ENCODE measurements at regions not wholly inside any gene's neighbourhood (a gene's known extent, or its start where the extent isn't known, plus 50 kb on each side); places are given as distances from the start of the nearest gene placed in this dataset.

DNA sequence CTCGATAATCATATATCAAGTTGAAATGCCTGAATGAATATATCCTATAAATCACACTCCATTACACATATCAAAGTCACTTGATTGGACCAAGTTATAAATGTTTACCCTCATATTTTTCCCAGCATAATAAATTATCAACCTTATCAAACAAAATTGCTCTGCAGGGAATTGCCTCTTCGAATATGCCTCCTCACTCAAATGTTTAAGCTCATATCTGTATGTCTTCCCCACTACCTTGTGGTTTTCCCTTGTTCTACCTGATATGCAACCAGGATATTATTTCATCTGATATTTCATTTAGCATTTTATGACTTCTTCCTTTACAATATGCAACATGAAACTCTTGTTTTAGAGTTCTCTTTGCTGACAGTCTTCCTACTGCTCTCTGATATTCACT is 226.4 kb downstream of the RASSF9 start:
- H2AFZ ChIP-seq (ENCODE audit: low read depth, low read length), result no peak overlapping the region
- no peak overlapping the region for H3K9ac ChIP-seq (ENCODE audit: low read length)
- H3K4me2 ChIP-seq (ENCODE audit: low read length), result no peak overlapping the region
- no peaks in the 10 kb centered on the region for H3K36me3 ChIP-seq (replicated peaks; ENCODE audit: low read depth, low read length)
- no peaks in the 10 kb centered on the region for H4K20me1 ChIP-seq (ENCODE audit: insufficient read depth, low read length)
- H3K27ac ChIP-seq (ENCODE audit: low read length), result no peak overlapping the region
- no peak for TF ChIP-seq EZH2phosphoT487 (IDR thresholded peaks at IDR 0.05; ENCODE audit: low read depth)
- TF ChIP-seq, protein P1, sequence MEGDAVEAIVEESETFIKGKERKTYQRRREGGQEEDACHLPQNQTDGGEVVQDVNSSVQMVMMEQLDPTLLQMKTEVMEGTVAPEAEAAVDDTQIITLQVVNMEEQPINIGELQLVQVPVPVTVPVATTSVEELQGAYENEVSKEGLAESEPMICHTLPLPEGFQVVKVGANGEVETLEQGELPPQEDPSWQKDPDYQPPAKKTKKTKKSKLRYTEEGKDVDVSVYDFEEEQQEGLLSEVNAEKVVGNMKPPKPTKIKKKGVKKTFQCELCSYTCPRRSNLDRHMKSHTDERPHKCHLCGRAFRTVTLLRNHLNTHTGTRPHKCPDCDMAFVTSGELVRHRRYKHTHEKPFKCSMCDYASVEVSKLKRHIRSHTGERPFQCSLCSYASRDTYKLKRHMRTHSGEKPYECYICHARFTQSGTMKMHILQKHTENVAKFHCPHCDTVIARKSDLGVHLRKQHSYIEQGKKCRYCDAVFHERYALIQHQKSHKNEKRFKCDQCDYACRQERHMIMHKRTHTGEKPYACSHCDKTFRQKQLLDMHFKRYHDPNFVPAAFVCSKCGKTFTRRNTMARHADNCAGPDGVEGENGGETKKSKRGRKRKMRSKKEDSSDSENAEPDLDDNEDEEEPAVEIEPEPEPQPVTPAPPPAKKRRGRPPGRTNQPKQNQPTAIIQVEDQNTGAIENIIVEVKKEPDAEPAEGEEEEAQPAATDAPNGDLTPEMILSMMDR (IDR thresholded peaks at IDR 0.05; ENCODE audit: low read depth, low read length), result no peak
- no peaks in the 10 kb centered on the region for H3K79me2 ChIP-seq (ENCODE audit: low read length)
- H3K4me1 ChIP-seq (ENCODE audit: low read length), result no peaks in the 10 kb centered on the region
- H3K4me3 ChIP-seq (ENCODE audit: low read length), result no peak overlapping the region
- no peaks in the 10 kb centered on the region for H3K27me3 ChIP-seq (ENCODE audit: low read depth, low read length)
- H3K9me3 ChIP-seq (ENCODE audit: insufficient read depth, low read length), result no peaks in the 10 kb centered on the region

DNA sequence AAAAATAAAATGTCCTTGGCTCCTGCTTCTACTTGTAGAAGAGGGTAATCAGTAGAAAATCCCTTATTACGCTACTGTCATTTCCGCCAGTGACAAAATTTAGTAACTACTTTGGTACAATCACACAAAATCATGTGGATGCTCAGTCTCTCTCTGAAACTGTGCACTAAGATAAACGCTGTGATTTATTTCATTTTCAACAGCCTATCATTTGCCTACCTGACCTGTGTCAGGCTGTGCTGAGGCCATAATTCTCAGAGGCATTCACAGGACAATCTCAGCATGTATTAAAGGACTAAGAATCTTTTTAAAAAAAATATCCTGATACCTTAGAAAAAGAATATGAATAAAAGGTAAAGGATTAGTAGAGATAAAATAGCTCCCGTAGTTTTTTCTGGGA is 226.0 kb downstream of the RASSF9 start:
- no peak overlapping the region for H3K4me3 ChIP-seq (ENCODE audit: low read length)
- TF ChIP-seq, protein P1 (IDR thresholded peaks at IDR 0.05; ENCODE audit: low read depth, low read length), result no peak
- no peak for TF ChIP-seq EZH2phosphoT487 (IDR thresholded peaks at IDR 0.05; ENCODE audit: low read depth)
- H3K4me2 ChIP-seq (ENCODE audit: low read length), result no peak overlapping the region
- H3K27ac ChIP-seq (ENCODE audit: low read length), result no peak overlapping the region
- no peaks in the 10 kb centered on the region for H4K20me1 ChIP-seq (ENCODE audit: insufficient read depth, low read length)
- no peaks in the 10 kb centered on the region for H3K9me3 ChIP-seq (ENCODE audit: insufficient read depth, low read length)
- no peaks in the 10 kb centered on the region for H3K27me3 ChIP-seq (ENCODE audit: low read depth, low read length)
- H3K36me3 ChIP-seq (replicated peaks; ENCODE audit: low read depth, low read length), result no peaks in the 10 kb centered on the region
- no peak overlapping the region for H2AFZ ChIP-seq (ENCODE audit: low read depth, low read length)
- no peaks in the 10 kb centered on the region for H3K79me2 ChIP-seq (ENCODE audit: low read length)
- H3K9ac ChIP-seq (ENCODE audit: low read length), result no peak overlapping the region
- no peaks in the 10 kb centered on the region for H3K4me1 ChIP-seq (ENCODE audit: low read length)

DNA sequence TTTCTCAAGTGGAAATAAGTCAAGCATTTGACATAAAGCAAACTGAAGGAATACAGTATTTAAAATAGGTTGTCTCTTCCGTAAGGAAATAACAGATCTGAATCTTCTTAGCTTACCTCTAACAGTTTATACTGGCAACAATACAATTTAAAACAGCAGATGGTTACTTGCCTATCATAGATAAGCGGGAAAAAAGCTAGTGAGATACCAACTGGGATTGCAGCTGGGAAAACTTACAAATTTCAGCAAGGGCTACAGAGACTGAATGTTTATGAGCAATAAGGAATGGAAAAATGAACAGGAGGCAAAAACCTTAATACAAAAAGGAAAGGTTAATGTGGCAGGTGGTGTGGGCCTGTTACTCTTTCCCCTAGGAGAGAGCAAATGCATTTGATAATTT is 220.0 kb downstream of the RASSF9 start:
- no peak overlapping the region for H3K27ac ChIP-seq (ENCODE audit: low read length)
- H4K20me1 ChIP-seq (ENCODE audit: insufficient read depth, low read length), result no peaks in the 10 kb centered on the region
- no peak overlapping the region for H3K9ac ChIP-seq (ENCODE audit: low read length)
- no peak overlapping the region for H3K4me3 ChIP-seq (ENCODE audit: low read length)
- H2AFZ ChIP-seq (ENCODE audit: low read depth, low read length), result no peak overlapping the region
- no peaks in the 10 kb centered on the region for H3K27me3 ChIP-seq (ENCODE audit: low read depth, low read length)
- H3K36me3 ChIP-seq (replicated peaks; ENCODE audit: low read depth, low read length), result no peaks in the 10 kb centered on the region
- TF ChIP-seq, protein P1 (IDR thresholded peaks at IDR 0.05; ENCODE audit: low read depth, low read length), result no peak
- no peak for TF ChIP-seq EZH2phosphoT487 (IDR thresholded peaks at IDR 0.05; ENCODE audit: low read depth)
- no peaks in the 10 kb centered on the region for H3K9me3 ChIP-seq (ENCODE audit: insufficient read depth, low read length)
- H3K79me2 ChIP-seq (ENCODE audit: low read length), result no peaks in the 10 kb centered on the region
- H3K4me1 ChIP-seq (ENCODE audit: low read length), result no peaks in the 10 kb centered on the region
- H3K4me2 ChIP-seq (ENCODE audit: low read length), result no peak overlapping the region

DNA sequence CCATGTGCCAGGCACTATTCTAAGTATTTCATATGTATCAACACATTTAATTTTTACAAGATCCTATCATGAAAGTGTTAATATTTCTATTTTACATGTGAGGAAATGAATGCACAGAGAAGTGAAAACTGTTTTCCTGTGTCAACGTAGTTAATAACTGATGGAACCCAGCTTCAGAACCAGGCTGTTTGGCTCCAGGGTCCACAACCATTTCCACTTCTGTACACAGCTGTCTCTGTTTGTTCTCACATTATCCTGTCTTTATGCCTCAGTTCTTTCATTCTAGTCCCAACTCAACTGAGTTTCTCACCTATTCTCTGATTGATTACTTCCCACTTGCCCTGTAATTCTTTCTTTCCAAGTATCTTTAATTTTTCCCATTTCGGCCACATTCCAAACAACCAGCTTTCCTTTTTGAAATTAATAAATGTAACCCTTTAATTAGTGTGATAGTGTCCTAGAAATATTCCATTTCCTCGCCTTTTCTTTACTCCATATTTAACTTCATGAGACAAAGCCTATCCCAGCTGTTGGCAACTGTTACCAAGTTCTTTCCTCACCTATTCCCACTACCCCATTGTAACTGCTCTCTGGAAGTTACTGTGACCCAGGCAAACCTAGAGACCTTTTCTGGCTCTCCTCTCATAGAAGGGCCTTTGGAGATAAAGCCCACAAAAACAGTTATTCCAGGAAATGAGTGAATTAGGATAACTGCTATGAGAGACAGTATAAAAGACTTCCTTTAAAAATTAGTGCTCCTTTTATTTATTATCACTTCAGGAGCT is 218.7 kb downstream of the RASSF9 start:
- H3K4me3 ChIP-seq (ENCODE audit: low read length), result no peak overlapping the region
- H3K9ac ChIP-seq (ENCODE audit: low read length), result no peak overlapping the region
- H4K20me1 ChIP-seq (ENCODE audit: insufficient read depth, low read length), result no peaks in the 10 kb centered on the region
- no peak overlapping the region for H3K4me2 ChIP-seq (ENCODE audit: low read length)
- H3K4me1 ChIP-seq (ENCODE audit: low read length), result no peaks in the 10 kb centered on the region
- H3K27me3 ChIP-seq (ENCODE audit: low read depth, low read length), result no peaks in the 10 kb centered on the region
- no peaks in the 10 kb centered on the region for H3K9me3 ChIP-seq (ENCODE audit: insufficient read depth, low read length)
- H3K79me2 ChIP-seq (ENCODE audit: low read length), result no peaks in the 10 kb centered on the region
- H3K27ac ChIP-seq (ENCODE audit: low read length), result no peak overlapping the region
- no peak for TF ChIP-seq EZH2phosphoT487 (IDR thresholded peaks at IDR 0.05; ENCODE audit: low read depth)
- TF ChIP-seq, protein P1 (IDR thresholded peaks at IDR 0.05; ENCODE audit: low read depth, low read length), result no peak
- no peaks in the 10 kb centered on the region for H3K36me3 ChIP-seq (replicated peaks; ENCODE audit: low read depth, low read length)
- H2AFZ ChIP-seq (ENCODE audit: low read depth, low read length), result no peak overlapping the region
